HL-60 (cell line): ENCODE measurements at regions not wholly inside any gene's neighbourhood (a gene's known extent, or its start where the extent isn't known, plus 50 kb on each side); places are given as distances from the start of the nearest gene placed in this dataset.

Experiments used
- GABPA ChIP-seq: IDR thresholded peaks from 2 replicates; pipeline ENCODE4 v1.6.1; 2012; ENCODE audit warnings: low read depth
- TF ChIP-seq, protein P1 (sequence below): IDR thresholded peaks from one replicate; pipeline ENCODE4 v1.5.1; 2011; ENCODE audit warnings: low read length, control low read depth, inconsistent platforms; ENCODE audit not compliant: insufficient read depth

- TF ChIP-seq, protein P1, sequence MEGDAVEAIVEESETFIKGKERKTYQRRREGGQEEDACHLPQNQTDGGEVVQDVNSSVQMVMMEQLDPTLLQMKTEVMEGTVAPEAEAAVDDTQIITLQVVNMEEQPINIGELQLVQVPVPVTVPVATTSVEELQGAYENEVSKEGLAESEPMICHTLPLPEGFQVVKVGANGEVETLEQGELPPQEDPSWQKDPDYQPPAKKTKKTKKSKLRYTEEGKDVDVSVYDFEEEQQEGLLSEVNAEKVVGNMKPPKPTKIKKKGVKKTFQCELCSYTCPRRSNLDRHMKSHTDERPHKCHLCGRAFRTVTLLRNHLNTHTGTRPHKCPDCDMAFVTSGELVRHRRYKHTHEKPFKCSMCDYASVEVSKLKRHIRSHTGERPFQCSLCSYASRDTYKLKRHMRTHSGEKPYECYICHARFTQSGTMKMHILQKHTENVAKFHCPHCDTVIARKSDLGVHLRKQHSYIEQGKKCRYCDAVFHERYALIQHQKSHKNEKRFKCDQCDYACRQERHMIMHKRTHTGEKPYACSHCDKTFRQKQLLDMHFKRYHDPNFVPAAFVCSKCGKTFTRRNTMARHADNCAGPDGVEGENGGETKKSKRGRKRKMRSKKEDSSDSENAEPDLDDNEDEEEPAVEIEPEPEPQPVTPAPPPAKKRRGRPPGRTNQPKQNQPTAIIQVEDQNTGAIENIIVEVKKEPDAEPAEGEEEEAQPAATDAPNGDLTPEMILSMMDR = no peak
- TF ChIP-seq GABPA = no peak
Measured at GRCh38 chr3:187963677-187964385, 190.1 kb upstream of the LPP start.
